K562 (cell line): ENCODE measurements at regions not wholly inside any gene's neighbourhood (a gene's known extent, or its start where the extent isn't known, plus 50 kb on each side); places are given as distances from the start of the nearest gene placed in this dataset.

ENCODE experiments used
- ATAC-seq: fragments of 200-7000 bp; cut with Tn5 transposase; 3 replicates; pipeline ENCODE4 v1.9.1; 2020; ENCODE audit warnings: moderate library complexity
- BruUV-seq: library from RNA; stranded (reverse); fragments of 400-500 nt; replicated peaks from 2 replicates; lab custom pipeline; 2021; lab: Mats Ljungman, UMichigan
- CTCF ChIA-PET: fragments of 300-600 bp; formaldehyde crosslinking; extraction: SDS; loops from one replicate; lab custom pipeline; 2021; ENCODE audit warnings: low intra/inter-chr PET ratio; lab: Yijun Ruan, JAX
- POLR2A ChIA-PET: fragments of 300-600, 350-650 bp; sonication (Branson Sonifier 250); formaldehyde crosslinking; extraction: SDS; loops from one replicate; lab custom pipeline; 2021; ENCODE audit warnings: antibody characterized with exemption, inconsistent platforms; lab: Yijun Ruan, JAX
- DNase-seq, 4 experiments: peaks; one replicate each; pipeline versions ENCODE4 v3.0.0 to v3.0.0-alpha.2; 2011 to 2018; ENCODE audit warnings: low spot score in 3 of 4, mixed read lengths in 3 of 4; ENCODE audit errors: extremely low read depth in 1 of 4
- FAIRE-seq: peaks from 2 replicates; lab custom pipeline; 2011; peaks lifted over from hg19 to GRCh38; lab: Jason Lieb, UNC
- H2AFZ ChIP-seq: 2 replicates; pipeline ENCODE4 v1.6.0; 2011; ENCODE audit warnings: low read depth, low read length, control low read depth, inconsistent platforms
- H3K27ac ChIP-seq: fragments of 200-600 bp; 3 replicates; pipeline ENCODE4 v1.8.0; 2011; ENCODE audit warnings: low read depth, mild to moderate bottlenecking, control low read depth, inconsistent platforms, low read length, moderate library complexity, mixed read lengths; ENCODE audit errors: extremely low read depth
- H3K27me3 ChIP-seq, 2 experiments: fragments of 300-600 bp in 1 of 2; 2 replicates in 1 of 2; 3 replicates in 1 of 2; pipeline versions ENCODE4 v1.6.0 to v1.8.0; 2011; ENCODE audit warnings: inconsistent platforms in 2 of 2, low read length in 2 of 2, mild to moderate bottlenecking in 1 of 2, mixed read lengths in 1 of 2, moderate library complexity in 1 of 2; ENCODE audit not compliant: control insufficient read depth in 2 of 2, insufficient read depth in 2 of 2
- H3K36me3 ChIP-seq: fragments of 300-600 bp; 3 replicates; pipeline ENCODE4 v1.8.0; 2011; ENCODE audit warnings: mild to moderate bottlenecking, low read length, inconsistent platforms; ENCODE audit not compliant: control insufficient read depth, insufficient read depth
- H3K4me1 ChIP-seq, 2 experiments: fragments of 200-600 bp in 1 of 2; replicated peaks in 1 of 2; 2 replicates in 1 of 2; 3 replicates in 1 of 2; pipeline versions ENCODE4 v1.5.1 to v1.8.0; 2011; ENCODE audit warnings: inconsistent platforms in 2 of 2, low read length in 2 of 2, mild to moderate bottlenecking in 1 of 2, mixed read lengths in 1 of 2, moderate library complexity in 1 of 2; ENCODE audit not compliant: control insufficient read depth in 2 of 2, insufficient read depth in 2 of 2
- H3K4me2 ChIP-seq: 2 replicates; pipeline ENCODE4 v1.6.1; 2011; ENCODE audit warnings: low read length, control low read depth, inconsistent platforms, mixed read lengths; ENCODE audit not compliant: insufficient read depth
- H3K4me3 ChIP-seq: fragments of 200-600 bp; sonication (generic), shearing (Covaris generic); 2 replicates; pipeline ENCODE4 v1.5.1; 2016; ENCODE audit warnings: control low read depth, inconsistent platforms
- H3K79me2 ChIP-seq: fragments of 200-600 bp; 3 replicates; pipeline ENCODE4 v1.8.0; 2011; ENCODE audit warnings: low read length, inconsistent platforms; ENCODE audit not compliant: control insufficient read depth, insufficient read depth
- H3K9ac ChIP-seq, 2 experiments: 2 replicates each; pipeline versions ENCODE4 v1.6.0 to v1.6.1; 2011; ENCODE audit warnings: low read depth in 2 of 2, low read length in 2 of 2, control low read depth in 1 of 2, inconsistent platforms in 1 of 2, mild to moderate bottlenecking in 1 of 2, mixed read lengths in 1 of 2; ENCODE audit not compliant: insufficient read depth in 1 of 2
- H3K9me1 ChIP-seq: one replicate; pipeline ENCODE4 v1.6.0; 2011; ENCODE audit warnings: inconsistent platforms, mild to moderate bottlenecking, low read length, moderate library complexity; ENCODE audit not compliant: control insufficient read depth, insufficient read depth
- H3K9me3 ChIP-seq: replicated peaks from 2 replicates; pipeline ENCODE4 v1.5.1; 2011; ENCODE audit warnings: low read depth, low read length, inconsistent platforms; ENCODE audit not compliant: control insufficient read depth, insufficient read depth
- H4K20me1 ChIP-seq: replicated peaks from 2 replicates; pipeline ENCODE4 v1.6.1; 2011; ENCODE audit warnings: low read length, inconsistent platforms, mixed read lengths; ENCODE audit not compliant: control insufficient read depth, insufficient read depth
- BRF1 ChIP-seq: IDR thresholded peaks from 3 replicates; pipeline ENCODE4 v1.6.1; 2011; ENCODE audit warnings: borderline replicate concordance, mild to moderate bottlenecking; ENCODE audit not compliant: insufficient read length; ENCODE audit errors: extremely low read depth
- E2F6 ChIP-seq, 2 experiments: IDR thresholded peaks; 2 replicates each; pipeline ENCODE4 v1.6.1; 2011; ENCODE audit warnings: borderline replicate concordance in 1 of 2, control low read depth in 1 of 2, low read depth in 1 of 2, low read length in 1 of 2, mild to moderate bottlenecking in 1 of 2, mixed read lengths in 1 of 2, moderate library complexity in 1 of 2; ENCODE audit not compliant: insufficient read depth in 1 of 2, insufficient read length in 1 of 2, poor library complexity in 1 of 2, severe bottlenecking in 1 of 2; ENCODE audit errors: extremely low read depth in 1 of 2
- FOXP1 ChIP-seq: sonication (generic); formaldehyde crosslinking; IDR thresholded peaks from 2 replicates; pipeline ENCODE4 v1.8.0; 2022; ENCODE audit warnings: mild to moderate bottlenecking, missing genetic modification reagents
- XRCC5 ChIP-seq: fragments of 200-400 bp; formaldehyde crosslinking; IDR thresholded peaks from 2 replicates; pipeline ENCODE4 v1.6.1; 2017; ENCODE audit warnings: low read depth, mild to moderate bottlenecking, low read length
- ZNF174 ChIP-seq: fragments of 250-450 bp; sonication (Bioruptor Pico); IDR thresholded peaks from 2 replicates; pipeline ENCODE4 v1.4.0; 2020; ENCODE audit warnings: mild to moderate bottlenecking
- ZNF57 ChIP-seq: fragments of 450-650 bp; formaldehyde crosslinking; IDR thresholded peaks from 2 replicates; pipeline ENCODE4 v1.4.0; 2020; ENCODE audit warnings: mild to moderate bottlenecking, moderate library complexity
- WGBS: fragments of 100-300 bp; shearing (Covaris generic); methylation state at CpG from one replicate; pipeline ENCODE4 v1.1.6; 2016; ENCODE audit warnings: low coverage, mixed read lengths; ENCODE audit not compliant: insufficient coverage; ENCODE audit errors: missing lambda C conversion rate; 5-methylcytosine and 5-hydroxymethylcytosine counted together
- in situ Hi-C: fragments of 300-500 bp; cut with MboI; formaldehyde crosslinking; loops from 4 replicates; pipeline ENCODE4 v1.15.0; 2018; ENCODE audit warnings: inconsistent platforms, mixed read lengths
- intact Hi-C: fragments of 100-400 bp; cut with micrococcal nuclease; formaldehyde crosslinking; loops from 2 replicates; pipeline ENCODE4 v1.14.2; 2022

- H3K36me3 ChIP-seq, result no peaks in the 10 kb centered on the region
- 0% methylated on average over 1 of the region's 1 CpG for WGBS
- H3K9me1 ChIP-seq, result no peaks in the 10 kb centered on the region
- DNase-seq, result no peak
- no peak for FAIRE-seq
- H3K4me2 ChIP-seq, result no peak overlapping the region
- no peaks in the 10 kb centered on the region for H4K20me1 ChIP-seq
- H3K4me3 ChIP-seq, result no peak overlapping the region
- no peaks in the 10 kb centered on the region for H3K27me3 ChIP-seq
- no peak overlapping the region for H3K27ac ChIP-seq
- BruUV-seq, result no TSS peak
- H3K4me1 ChIP-seq, result no peaks in the 10 kb centered on the region
- H3K9ac ChIP-seq, result no peak overlapping the region
- intact Hi-C loops, result no loop called here
- H2AFZ ChIP-seq, result no peak overlapping the region
- POLR2A ChIA-PET, result no interaction called here
- peaks cover 2% of the 10 kb centered on the region; the same call in 1 of the 2 replicates for H3K9me3 ChIP-seq
- no peak for ATAC-seq
- CTCF ChIA-PET, result no interaction called here
- no peaks in the 10 kb centered on the region for H3K79me2 ChIP-seq
- in situ Hi-C loops, result no loop called here
- TF ChIP-seq ZNF57 (CRISPR knock-in tag), result no peak
- TF ChIP-seq XRCC5, result no peak
- TF ChIP-seq E2F6 (IDR thresholded peaks at IDR 0.05; ENCODE audit: borderline replicate concordance in 1 of 2, extremely low read depth in 1 of 2, insufficient read depth in 1 of 2, insufficient read length in 1 of 2, low read depth in 1 of 2, low read length in 1 of 2, poor library complexity in 1 of 2, severe bottlenecking in 1 of 2), result no peak
- TF ChIP-seq BRF1, result no peak
- TF ChIP-seq FOXP1 (CRISPR knock-in tag), result no peak
- no peak for TF ChIP-seq ZNF174
These were observed 378.4 kb upstream of the CHORDC1 start for GRCh38 chr11:90601261-90601660.
